Breast epithelium (tissue), 4 donors: ENCODE measurements at regions not wholly inside any gene's neighbourhood (a gene's known extent, or its start where the extent isn't known, plus 50 kb on each side); places are given as distances from the start of the nearest gene placed in this dataset.
"Not testable (repeated sequence)": the region's sequence is repeated elsewhere in the genome, so short reads cannot be mapped to it uniquely, and the experiment has no call there.

Source experiments
- DNase-seq, 2 donors: peaks; one replicate each; pipeline ENCODE4 v3.0.0-alpha.2; 2019; ENCODE audit warnings: low spot score in 2 of 2
- H3K27ac ChIP-seq, 2 donors: fragments of 200-600 bp; sonication (generic) in 1 of 2; one replicate each; pipeline ENCODE4 v1.5.1; 2016 to 2019; ENCODE audit warnings: mild to moderate bottlenecking in 1 of 2
- H3K27me3 ChIP-seq, 2 donors: fragments of 200-600 bp; sonication (generic) in 1 of 2; one replicate each; pipeline versions ENCODE4 v1.5.1 to v1.6.0; 2017 to 2019; ENCODE audit warnings: control low read depth in 1 of 2, mild to moderate bottlenecking in 1 of 2
- H3K36me3 ChIP-seq: fragments of 200-600 bp; one replicate; pipeline ENCODE4 v1.5.1; 2019
- H3K4me1 ChIP-seq, 2 donors: fragments of 200-600 bp; sonication (generic); one replicate each; pipeline ENCODE4 v1.5.1; 2016 to 2019; ENCODE audit warnings: control low read depth in 1 of 2
- H3K4me3 ChIP-seq, 3 donors: fragments of 200-600 bp; sonication (generic); 1 replicate in 2 of 3; 2 replicates in 1 of 3; pipeline ENCODE4 v1.5.1; 2016 to 2019; ENCODE audit warnings: mild to moderate bottlenecking in 3 of 3, moderate library complexity in 2 of 3
- H3K9me3 ChIP-seq, 2 donors: fragments of 200-600 bp; sonication (generic) in 1 of 2; one replicate each; pipeline ENCODE4 v1.5.1; 2016 to 2019; ENCODE audit warnings: control low read depth in 1 of 2
- CTCF ChIP-seq, 3 donors: fragments of 450-650 bp; IDR thresholded peaks; one replicate each; pipeline ENCODE4 v1.5.1; 2016 to 2017; ENCODE audit warnings: antibody characterized with exemption in 3 of 3, mild to moderate bottlenecking in 3 of 3, moderate library complexity in 3 of 3
- POLR2A ChIP-seq: fragments of 450-650 bp; IDR thresholded peaks from one replicate; pipeline ENCODE4 v1.6.1; 2016; ENCODE audit warnings: antibody characterized with exemption, mild to moderate bottlenecking, moderate library complexity
- POLR2AphosphoS5 ChIP-seq, 3 donors: sonication (generic); formaldehyde crosslinking; IDR thresholded peaks; one replicate each; pipeline ENCODE4 v1.6.1; 2017; ENCODE audit warnings: antibody characterized with exemption in 3 of 3
- intact Hi-C: fragments of 100-400 bp; cut with DNase I; formaldehyde crosslinking; loops from one replicate; pipeline ENCODE4 v1.15.1; 2023; ENCODE audit warnings: low total_unique reads

- H3K27ac ChIP-seq: no peak overlapping the region
- H3K36me3 ChIP-seq: no peaks in the 10 kb centered on the region
- no peaks in the 10 kb centered on the region for H3K27me3 ChIP-seq
- intact Hi-C loops: no loop called here
- H3K9me3 ChIP-seq: peaks cover 0 to 4% of the 10 kb centered on the region in 2 donors
- no peaks in the 10 kb centered on the region for H3K4me1 ChIP-seq
- no peak for DNase-seq
- no peak overlapping the region for H3K4me3 ChIP-seq
- TF ChIP-seq CTCF (IDR thresholded peaks at IDR 0.05) (no peak), POLR2A (no peak), POLR2AphosphoS5 (IDR thresholded peaks at IDR 0.05) (no peak)
Measured at GRCh38 chr3:87834327-87834726, 224.5 kb downstream of the CGGBP1 start.

GRCh38 chr3:87833039-87833377 lies 225.8 kb downstream of the CGGBP1 start:
- Histone ChIP-seq H3K36me3 (no peaks in the 10 kb centered on the region), H3K27ac (no peak overlapping the region), H3K4me1 (no peaks in the 10 kb centered on the region), H3K27me3 (no peaks in the 10 kb centered on the region), H3K9me3 (no peaks in the 10 kb centered on the region), H3K4me3 (no peak overlapping the region)
- intact Hi-C loops: no loop called here
- TF ChIP-seq POLR2A: no peak
- no peak for TF ChIP-seq CTCF (IDR thresholded peaks at IDR 0.05)
- no peak for TF ChIP-seq POLR2AphosphoS5 (IDR thresholded peaks at IDR 0.05)
- DNase-seq: no peak

- TF ChIP-seq POLR2AphosphoS5 (IDR thresholded peaks at IDR 0.05): no peak
- no peak for TF ChIP-seq CTCF (IDR thresholded peaks at IDR 0.05)
- no peak for TF ChIP-seq POLR2A
- Histone ChIP-seq H3K4me3 (no peak overlapping the region), H3K27me3 (no peaks in the 10 kb centered on the region), H3K4me1 (no peaks in the 10 kb centered on the region), H3K27ac (no peak overlapping the region), H3K36me3 (no peaks in the 10 kb centered on the region), H3K9me3 (no peaks in the 10 kb centered on the region)
- intact Hi-C loops: no loop called here
- no peak for DNase-seq
Measured at GRCh38 chr3:87828046-87828445, 230.8 kb downstream of the CGGBP1 start.

GRCh38 chr3:87822563-87822962 lies 236.2 kb downstream of the CGGBP1 start:
- TF ChIP-seq POLR2AphosphoS5 (IDR thresholded peaks at IDR 0.05) (no peak), CTCF (IDR thresholded peaks at IDR 0.05) (no peak), POLR2A (no peak)

GRCh38 chr3:87813503-87813902 lies 245.3 kb downstream of the CGGBP1 start:
- H3K36me3 ChIP-seq, H3K4me3 ChIP-seq, DNase-seq, H3K27ac ChIP-seq, H3K27me3 ChIP-seq, H3K4me1 ChIP-seq, intact Hi-C loops, H3K9me3 ChIP-seq: not testable (repeated sequence)

More at GRCh38 chr3:87822563-87822962, 236.2 kb downstream of the CGGBP1 start:
- no peak for DNase-seq
- intact Hi-C loops: loop anchor here (5.0 kb wide), 1 partner anchor 165 kb away; no protein-coding TSS in a partner anchor
- Histone ChIP-seq H3K27ac (no peak overlapping the region), H3K9me3 (no peaks in the 10 kb centered on the region), H3K4me1 (no peaks in the 10 kb centered on the region), H3K36me3 (no peaks in the 10 kb centered on the region), H3K27me3 (no peaks in the 10 kb centered on the region), H3K4me3 (no peak overlapping the region)

- Histone ChIP-seq H3K9me3 (no peaks in the 10 kb centered on the region), H3K27ac (no peak overlapping the region), H3K4me1 (no peaks in the 10 kb centered on the region), H3K4me3 (no peak overlapping the region), H3K27me3 (no peaks in the 10 kb centered on the region), H3K36me3 (no peaks in the 10 kb centered on the region)
- intact Hi-C loops: no loop called here
- no peak for DNase-seq
- TF ChIP-seq POLR2A (no peak), POLR2AphosphoS5 (IDR thresholded peaks at IDR 0.05) (no peak), CTCF (IDR thresholded peaks at IDR 0.05) (no peak)
Measured at GRCh38 chr3:87811953-87812352, 246.9 kb downstream of the CGGBP1 start.
